ENCODE measurements at regions not wholly inside any gene's neighbourhood (a gene's known extent, or its start where the extent isn't known, plus 50 kb on each side); places are given as distances from the start of the nearest gene placed in this dataset.
A peak's percentile ranks its signal among the peaks of the same experiment; 100 is the strongest.

GRCh38 chr1:219051547-219051946, 122.1 kb upstream of the LYPLAL1 start:
- Mint-ChIP-seq H3K36me3 (ENCODE audit: low read depth) (no peaks in the 10 kb centered on the region), H3K27me3 (ENCODE audit: low read depth) (no peaks in the 10 kb centered on the region), H3K27ac (ENCODE audit: unreplicated experiment) (no peak overlapping the region), H3K4me3 (ENCODE audit: unreplicated experiment) (no peak overlapping the region), H3K4me1 (ENCODE audit: low read depth) (no peaks in the 10 kb centered on the region), H3K9me3 (ENCODE audit: low read depth) (no peaks in the 10 kb centered on the region)
- TF ChIP-seq, protein P1, sequence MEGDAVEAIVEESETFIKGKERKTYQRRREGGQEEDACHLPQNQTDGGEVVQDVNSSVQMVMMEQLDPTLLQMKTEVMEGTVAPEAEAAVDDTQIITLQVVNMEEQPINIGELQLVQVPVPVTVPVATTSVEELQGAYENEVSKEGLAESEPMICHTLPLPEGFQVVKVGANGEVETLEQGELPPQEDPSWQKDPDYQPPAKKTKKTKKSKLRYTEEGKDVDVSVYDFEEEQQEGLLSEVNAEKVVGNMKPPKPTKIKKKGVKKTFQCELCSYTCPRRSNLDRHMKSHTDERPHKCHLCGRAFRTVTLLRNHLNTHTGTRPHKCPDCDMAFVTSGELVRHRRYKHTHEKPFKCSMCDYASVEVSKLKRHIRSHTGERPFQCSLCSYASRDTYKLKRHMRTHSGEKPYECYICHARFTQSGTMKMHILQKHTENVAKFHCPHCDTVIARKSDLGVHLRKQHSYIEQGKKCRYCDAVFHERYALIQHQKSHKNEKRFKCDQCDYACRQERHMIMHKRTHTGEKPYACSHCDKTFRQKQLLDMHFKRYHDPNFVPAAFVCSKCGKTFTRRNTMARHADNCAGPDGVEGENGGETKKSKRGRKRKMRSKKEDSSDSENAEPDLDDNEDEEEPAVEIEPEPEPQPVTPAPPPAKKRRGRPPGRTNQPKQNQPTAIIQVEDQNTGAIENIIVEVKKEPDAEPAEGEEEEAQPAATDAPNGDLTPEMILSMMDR (IDR thresholded peaks at IDR 0.05) = no peak
- no peak for DNase-seq (ENCODE audit: low spot score)

DNA sequence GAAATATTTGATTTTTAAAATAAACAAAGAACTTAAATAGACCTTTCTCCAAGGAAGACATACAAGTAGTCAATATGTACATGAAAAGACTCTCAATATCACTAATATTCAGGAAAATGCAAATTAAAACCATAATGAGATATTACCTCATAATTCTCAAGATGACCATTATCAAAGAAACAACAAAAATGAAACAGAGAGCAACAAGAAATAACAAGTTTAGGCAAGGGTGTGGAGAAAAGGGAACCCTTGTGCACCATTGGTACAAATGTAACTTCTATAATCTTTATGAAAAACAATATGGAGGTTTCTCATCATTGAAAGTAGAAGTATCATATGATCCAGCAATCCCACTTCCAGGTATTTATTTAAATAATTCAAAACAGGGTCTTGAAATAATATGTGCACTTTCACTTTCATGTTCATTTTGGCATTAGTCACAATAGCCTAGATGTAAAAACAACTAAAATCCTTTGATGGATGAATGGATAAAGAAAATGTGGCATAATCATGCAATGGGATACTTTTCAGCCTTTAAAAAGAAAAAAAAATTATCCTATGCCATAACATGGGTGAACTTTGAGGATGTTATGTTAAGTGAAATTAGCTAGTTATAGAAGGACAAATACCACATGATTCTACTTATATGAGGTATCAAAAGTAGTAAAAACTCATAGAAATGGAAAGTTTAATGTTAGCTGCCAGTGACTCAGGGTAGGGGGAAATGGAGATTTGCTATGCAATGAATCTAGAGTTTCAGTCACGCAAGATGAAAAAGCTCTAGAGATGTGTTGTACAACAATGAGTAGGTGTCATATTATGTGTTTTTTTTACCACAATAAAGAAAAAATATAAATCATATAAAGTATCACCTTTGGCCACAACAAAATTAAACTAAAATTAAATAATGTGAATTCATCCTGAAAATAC, 114.5 kb upstream of the LYPLAL1 start:
- no peak overlapping the region for H3K27ac Mint-ChIP-seq (ENCODE audit: unreplicated experiment)
- no peaks in the 10 kb centered on the region for H3K27me3 Mint-ChIP-seq (ENCODE audit: low read depth)
- TF ChIP-seq, protein P1 (IDR thresholded peaks at IDR 0.05) = no peak
- DNase-seq (ENCODE audit: low spot score) = no peak
- no peak overlapping the region for H3K4me3 Mint-ChIP-seq (ENCODE audit: unreplicated experiment)
- peaks cover 15% of the 10 kb centered on the region for H3K9me3 Mint-ChIP-seq (ENCODE audit: low read depth)
- H3K4me1 Mint-ChIP-seq (ENCODE audit: low read depth) = no peaks in the 10 kb centered on the region
- peaks cover 2% of the 10 kb centered on the region for H3K36me3 Mint-ChIP-seq (ENCODE audit: low read depth)

DNA sequence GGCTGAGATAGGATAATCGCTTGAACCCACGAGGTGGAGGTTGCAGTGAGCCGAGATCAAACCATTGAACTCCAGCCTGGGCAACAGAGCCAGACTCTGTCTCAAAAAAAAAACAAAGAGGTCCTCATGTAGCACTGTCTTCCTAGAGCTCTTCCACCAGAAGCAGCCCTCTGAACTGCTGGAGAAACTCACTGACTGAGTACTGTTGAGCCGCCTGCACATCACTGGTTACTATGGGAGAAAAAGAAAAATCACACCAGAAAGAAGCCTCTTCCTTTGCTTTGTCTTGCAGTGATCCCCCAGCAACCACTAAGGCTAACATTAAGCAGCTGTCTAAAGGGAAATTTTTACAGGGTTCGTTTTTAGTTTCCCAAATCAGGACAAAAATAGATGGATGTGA, 112.9 kb upstream of the LYPLAL1 start:
- TF ChIP-seq, protein P1 (IDR thresholded peaks at IDR 0.05) = no peak
- peaks cover 2% of the 10 kb centered on the region for H3K36me3 Mint-ChIP-seq (ENCODE audit: low read depth)
- no peaks in the 10 kb centered on the region for H3K4me1 Mint-ChIP-seq (ENCODE audit: low read depth)
- peaks cover 15% of the 10 kb centered on the region for H3K9me3 Mint-ChIP-seq (ENCODE audit: low read depth)
- no peak overlapping the region for H3K4me3 Mint-ChIP-seq (ENCODE audit: unreplicated experiment)
- H3K27me3 Mint-ChIP-seq (ENCODE audit: low read depth) = no peaks in the 10 kb centered on the region
- no peak for DNase-seq (ENCODE audit: low spot score)
- no peak overlapping the region for H3K27ac Mint-ChIP-seq (ENCODE audit: unreplicated experiment)

DNA sequence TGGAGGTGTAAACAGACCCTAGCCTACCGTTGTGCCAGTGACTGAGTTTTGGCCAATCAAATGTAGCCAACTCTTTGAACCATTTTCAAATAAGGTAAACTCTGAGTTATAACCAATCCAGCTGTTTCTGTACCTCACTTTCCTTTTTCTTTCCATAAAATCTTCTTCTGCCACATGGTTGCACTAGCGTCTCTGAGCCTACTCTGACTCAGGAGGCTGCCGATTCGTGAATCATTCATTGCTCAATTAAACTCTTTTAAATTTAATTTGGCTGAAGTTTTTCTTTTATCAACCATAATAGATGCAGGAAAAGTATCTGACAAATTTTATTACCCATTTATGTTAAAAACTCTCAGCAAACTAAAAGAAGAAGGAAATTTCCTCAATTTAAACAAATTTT, 111.5 kb upstream of the LYPLAL1 start:
- no peaks in the 10 kb centered on the region for H3K27me3 Mint-ChIP-seq (ENCODE audit: low read depth)
- H3K36me3 Mint-ChIP-seq (ENCODE audit: low read depth) = peaks cover 2% of the 10 kb centered on the region
- peaks cover 10% of the 10 kb centered on the region for H3K9me3 Mint-ChIP-seq (ENCODE audit: low read depth)
- TF ChIP-seq, protein P1 (IDR thresholded peaks at IDR 0.05) = no peak
- H3K4me1 Mint-ChIP-seq (ENCODE audit: low read depth) = peaks cover 11% of the 10 kb centered on the region
- H3K27ac Mint-ChIP-seq (ENCODE audit: unreplicated experiment) = no peak overlapping the region
- no peak overlapping the region for H3K4me3 Mint-ChIP-seq (ENCODE audit: unreplicated experiment)
- DNase-seq (ENCODE audit: low spot score) = no peak

DNA sequence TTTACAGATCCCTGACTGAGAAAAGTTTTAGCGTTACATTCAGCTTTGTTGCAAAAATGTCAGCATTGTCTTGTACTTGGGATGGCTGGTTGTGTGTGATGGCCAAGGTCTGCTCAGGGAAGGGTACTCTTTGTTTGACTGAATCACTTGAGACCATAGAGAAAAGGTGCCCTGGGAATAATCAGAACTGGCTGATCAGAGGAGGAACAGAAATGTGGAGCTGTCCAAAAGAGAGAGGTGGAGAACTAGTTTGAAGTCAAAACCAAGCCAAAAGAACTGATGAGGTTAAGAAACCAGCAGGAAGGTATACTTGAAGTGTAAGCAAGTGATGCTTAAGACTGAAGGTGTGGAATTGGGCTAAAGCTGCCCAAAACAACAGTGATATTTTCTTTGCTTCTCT, 107.6 kb upstream of the LYPLAL1 start:
- Mint-ChIP-seq H3K4me3 (ENCODE audit: unreplicated experiment) (no peak overlapping the region), H3K36me3 (ENCODE audit: low read depth) (no peaks in the 10 kb centered on the region), H3K9me3 (ENCODE audit: low read depth) (peaks cover 11% of the 10 kb centered on the region), H3K27ac (ENCODE audit: unreplicated experiment) (peak overlapping the region; percentile 1), H3K27me3 (ENCODE audit: low read depth) (no peaks in the 10 kb centered on the region), H3K4me1 (ENCODE audit: low read depth) (peaks cover 11% of the 10 kb centered on the region)
- TF ChIP-seq, protein P1 (IDR thresholded peaks at IDR 0.05) = no peak
- DNase-seq (ENCODE audit: low spot score) = no peak

Data from chondrocyte (in vitro differentiated cells).